ENCODE measurements at regions not wholly inside any gene's neighbourhood (a gene's known extent, or its start where the extent isn't known, plus 50 kb on each side); places are given as distances from the start of the nearest gene placed in this dataset.

DNA sequence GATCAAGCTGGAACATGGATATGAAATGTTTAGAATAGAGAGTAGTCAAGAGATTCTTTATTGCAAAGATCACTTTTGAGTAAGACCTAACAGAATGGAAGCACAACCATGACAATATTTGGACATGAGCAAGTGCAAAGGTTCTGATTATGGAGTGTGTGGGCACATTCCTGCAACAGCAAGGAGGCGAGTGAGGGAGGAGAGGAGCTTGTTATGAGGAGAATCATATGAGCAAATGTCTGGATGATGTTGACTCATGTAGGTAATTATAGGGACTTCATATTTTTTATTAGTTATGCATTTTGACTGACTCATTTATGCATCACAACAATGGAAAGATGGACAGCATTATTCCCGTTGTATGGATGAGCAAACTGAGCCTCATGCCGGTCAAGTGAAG, 100.8 kb upstream of the SLC35B3 start:
- Histone ChIP-seq H3K36me3 (ENCODE audit: control insufficient read depth, insufficient read depth, low read length) (no peaks in the 10 kb centered on the region), H3K4me3 (ENCODE audit: low read depth, low read length) (no peak overlapping the region), H3K4me1 (ENCODE audit: control insufficient read depth, insufficient read depth, low read length) (no peaks in the 10 kb centered on the region), H3K27me3 (ENCODE audit: control insufficient read depth, insufficient read depth, low read length) (no peaks in the 10 kb centered on the region), H3K9me3 (ENCODE audit: control insufficient read depth, insufficient read depth, low read length) (peaks cover 8% of the 10 kb centered on the region), H3K27ac (ENCODE audit: low read depth, low read length) (no peak overlapping the region)
- WGBS (ENCODE audit: insufficient coverage): no CpG with 5 or more reads among the region's 3 CpGs
- DNase-seq (ENCODE audit: low read depth in 4 of 6, low spot score in 6 of 6): no peak

DNA sequence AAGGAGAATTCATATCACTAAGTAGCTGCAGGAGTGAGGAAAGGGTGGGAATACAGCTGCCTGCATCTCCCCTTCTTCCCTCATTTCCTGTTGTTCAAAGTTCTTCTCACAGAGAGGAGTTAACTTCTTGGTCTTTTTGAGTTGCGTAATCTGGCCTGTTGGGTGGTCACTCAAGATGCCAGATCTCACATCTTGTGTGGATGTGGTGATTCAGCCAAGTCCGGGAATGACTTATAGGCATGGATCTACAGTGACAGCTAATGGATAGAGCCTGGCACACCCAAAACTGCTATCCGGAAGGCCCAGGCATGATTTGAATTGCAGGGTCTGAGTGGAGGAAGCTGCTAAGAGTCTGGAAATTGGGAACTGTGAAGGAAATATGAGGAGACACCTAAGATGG, 100.2 kb upstream of the SLC35B3 start:
- no peak overlapping the region for H3K4me3 ChIP-seq (ENCODE audit: low read depth, low read length)
- no peaks in the 10 kb centered on the region for H3K27me3 ChIP-seq (ENCODE audit: control insufficient read depth, insufficient read depth, low read length)
- no peak overlapping the region for H3K27ac ChIP-seq (ENCODE audit: low read depth, low read length)
- no peak for DNase-seq (ENCODE audit: low read depth in 4 of 6, low spot score in 6 of 6)
- peaks cover 7% of the 10 kb centered on the region for H3K9me3 ChIP-seq (ENCODE audit: control insufficient read depth, insufficient read depth, low read length)
- no peaks in the 10 kb centered on the region for H3K4me1 ChIP-seq (ENCODE audit: control insufficient read depth, insufficient read depth, low read length)
- 86% methylated on average over 2 of the region's 3 CpGs for WGBS (ENCODE audit: insufficient coverage)
- H3K36me3 ChIP-seq (ENCODE audit: control insufficient read depth, insufficient read depth, low read length): no peaks in the 10 kb centered on the region

DNA sequence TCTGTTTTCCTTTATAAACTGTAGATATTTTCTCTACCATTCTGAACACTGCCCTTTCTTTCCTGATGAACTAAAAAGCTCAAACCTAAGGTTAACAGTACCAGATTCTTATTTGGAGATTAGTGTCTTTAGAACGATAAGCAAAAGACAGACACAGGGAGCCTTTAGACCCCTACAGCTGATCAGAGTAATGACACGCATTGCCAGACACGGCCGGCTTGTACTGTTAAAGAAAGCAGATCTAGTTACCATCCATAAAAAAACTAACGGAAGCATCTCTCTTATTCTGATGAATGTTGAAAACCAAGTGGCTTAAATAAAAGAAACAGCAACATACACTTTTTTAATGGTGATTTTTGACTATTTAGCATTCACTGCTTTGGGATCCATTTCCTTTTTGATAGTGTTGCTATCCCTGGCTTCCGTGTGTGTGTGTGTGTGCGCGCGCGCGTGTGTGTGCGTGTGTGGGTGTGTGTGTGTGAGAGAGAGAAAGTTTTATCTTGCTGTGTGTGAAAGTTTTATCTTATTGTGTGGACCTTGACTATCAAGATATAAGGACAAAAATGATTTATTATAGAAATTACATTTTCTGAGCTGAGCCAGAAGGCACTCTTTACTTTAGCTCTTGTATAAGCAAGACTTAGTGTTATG, 95.6 kb upstream of the SLC35B3 start:
- Histone ChIP-seq H3K27me3 (ENCODE audit: control insufficient read depth, insufficient read depth, low read length) (no peaks in the 10 kb centered on the region), H3K4me3 (ENCODE audit: low read depth, low read length) (no peak overlapping the region), H3K36me3 (ENCODE audit: control insufficient read depth, insufficient read depth, low read length) (no peaks in the 10 kb centered on the region), H3K4me1 (ENCODE audit: control insufficient read depth, insufficient read depth, low read length) (no peaks in the 10 kb centered on the region), H3K27ac (ENCODE audit: low read depth, low read length) (no peak overlapping the region), H3K9me3 (ENCODE audit: control insufficient read depth, insufficient read depth, low read length) (peaks cover 2% of the 10 kb centered on the region)
- peak in 2 of 6 donors; percentile 9 to 54 for DNase-seq (ENCODE audit: low read depth in 4 of 6, low spot score in 6 of 6)
- WGBS (ENCODE audit: insufficient coverage): 100% methylated on average over 1 of the region's 12 CpGs

DNA sequence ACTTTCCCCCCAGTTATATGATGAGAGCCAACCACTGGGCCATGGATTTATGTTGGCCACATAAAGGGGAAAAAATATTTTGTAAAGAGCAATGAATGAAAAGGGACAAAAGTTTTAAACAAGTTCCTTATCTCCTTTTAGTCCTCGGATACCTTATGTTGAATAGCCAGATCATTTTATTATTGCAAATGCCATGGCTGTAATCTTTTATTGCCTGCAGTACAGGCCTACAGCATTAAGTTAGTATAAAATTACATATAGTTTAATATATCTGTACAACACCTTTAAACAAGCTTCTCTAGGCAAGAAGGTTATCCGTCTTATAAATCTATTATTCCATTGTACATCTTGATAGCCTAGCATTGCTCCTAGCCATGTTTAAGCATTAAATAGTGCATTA, 93.9 kb upstream of the SLC35B3 start:
- WGBS (ENCODE audit: insufficient coverage): no CpG with 5 or more reads among the region's 2 CpGs

DNA sequence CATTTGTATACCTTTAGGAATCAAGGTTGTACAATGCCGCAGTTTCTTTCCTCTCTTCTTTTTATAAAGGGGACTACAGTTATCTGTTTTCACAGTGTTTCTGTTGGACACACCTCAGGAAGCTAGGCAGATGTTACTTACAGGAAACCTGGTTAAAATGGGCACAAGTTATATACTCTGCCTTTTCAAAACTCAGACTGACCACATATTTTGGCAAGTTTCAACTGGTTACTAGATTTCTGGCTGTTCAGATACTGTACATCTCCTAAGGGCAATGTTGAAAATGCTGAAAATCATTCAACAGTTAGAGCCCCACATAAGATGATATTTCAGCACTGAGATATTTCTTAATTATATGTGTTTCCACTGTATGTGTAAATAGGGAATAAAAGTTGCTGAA, 92.5 kb upstream of the SLC35B3 start:
- no peaks in the 10 kb centered on the region for H3K36me3 ChIP-seq (ENCODE audit: control insufficient read depth, insufficient read depth, low read length)
- no peak for DNase-seq (ENCODE audit: low read depth in 4 of 6, low spot score in 6 of 6)
- no peaks in the 10 kb centered on the region for H3K4me1 ChIP-seq (ENCODE audit: control insufficient read depth, insufficient read depth, low read length)
- no peak overlapping the region for H3K4me3 ChIP-seq (ENCODE audit: low read depth, low read length)
- peaks cover 2% of the 10 kb centered on the region for H3K9me3 ChIP-seq (ENCODE audit: control insufficient read depth, insufficient read depth, low read length)
- WGBS (ENCODE audit: insufficient coverage): no CpG with 5 or more reads among the region's 1 CpG
- no peak overlapping the region for H3K27ac ChIP-seq (ENCODE audit: low read depth, low read length)
- H3K27me3 ChIP-seq (ENCODE audit: control insufficient read depth, insufficient read depth, low read length): no peaks in the 10 kb centered on the region

More for the DNA sequence above, 93.9 kb upstream of the SLC35B3 start:
- no peaks in the 10 kb centered on the region for H3K27me3 ChIP-seq (ENCODE audit: control insufficient read depth, insufficient read depth, low read length)
- no peak for DNase-seq (ENCODE audit: low read depth in 4 of 6, low spot score in 6 of 6)
- H3K4me3 ChIP-seq (ENCODE audit: low read depth, low read length): no peak overlapping the region
- no peaks in the 10 kb centered on the region for H3K4me1 ChIP-seq (ENCODE audit: control insufficient read depth, insufficient read depth, low read length)
- H3K36me3 ChIP-seq (ENCODE audit: control insufficient read depth, insufficient read depth, low read length): no peaks in the 10 kb centered on the region
- no peak overlapping the region for H3K27ac ChIP-seq (ENCODE audit: low read depth, low read length)
- peaks cover 2% of the 10 kb centered on the region for H3K9me3 ChIP-seq (ENCODE audit: control insufficient read depth, insufficient read depth, low read length)

DNA sequence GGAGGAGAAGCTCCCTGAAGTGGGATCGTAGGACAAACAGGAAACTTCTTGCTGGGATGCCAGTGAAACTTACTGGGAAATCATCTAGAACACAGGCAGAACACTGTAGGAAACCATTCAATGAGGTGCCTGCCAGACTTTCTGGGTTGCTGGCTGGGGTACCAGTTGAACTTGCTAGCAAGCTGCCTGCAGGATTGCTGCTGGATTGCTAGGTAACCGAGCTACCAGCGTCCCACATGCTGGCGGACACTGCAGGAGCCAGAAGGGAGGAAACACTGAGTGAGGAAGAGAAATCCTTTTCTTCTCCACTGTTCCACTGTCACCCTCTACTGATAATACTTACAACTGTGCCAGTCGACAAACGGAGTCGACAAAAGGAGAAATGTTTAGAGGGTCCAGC, 91.3 kb upstream of the SLC35B3 start:
- peak in 4 of 6 donors; percentile 5 to 56 (median 24) for DNase-seq (ENCODE audit: low read depth in 4 of 6, low spot score in 6 of 6)
- WGBS (ENCODE audit: insufficient coverage): 48% methylated on average over 2 of the region's 7 CpGs
- no peak overlapping the region for H3K27ac ChIP-seq (ENCODE audit: low read depth, low read length)
- H3K9me3 ChIP-seq (ENCODE audit: control insufficient read depth, insufficient read depth, low read length): no peaks in the 10 kb centered on the region
- no peaks in the 10 kb centered on the region for H3K27me3 ChIP-seq (ENCODE audit: control insufficient read depth, insufficient read depth, low read length)
- no peaks in the 10 kb centered on the region for H3K4me1 ChIP-seq (ENCODE audit: control insufficient read depth, insufficient read depth, low read length)
- H3K4me3 ChIP-seq (ENCODE audit: low read depth, low read length): no peak overlapping the region
- no peaks in the 10 kb centered on the region for H3K36me3 ChIP-seq (ENCODE audit: control insufficient read depth, insufficient read depth, low read length)

DNA sequence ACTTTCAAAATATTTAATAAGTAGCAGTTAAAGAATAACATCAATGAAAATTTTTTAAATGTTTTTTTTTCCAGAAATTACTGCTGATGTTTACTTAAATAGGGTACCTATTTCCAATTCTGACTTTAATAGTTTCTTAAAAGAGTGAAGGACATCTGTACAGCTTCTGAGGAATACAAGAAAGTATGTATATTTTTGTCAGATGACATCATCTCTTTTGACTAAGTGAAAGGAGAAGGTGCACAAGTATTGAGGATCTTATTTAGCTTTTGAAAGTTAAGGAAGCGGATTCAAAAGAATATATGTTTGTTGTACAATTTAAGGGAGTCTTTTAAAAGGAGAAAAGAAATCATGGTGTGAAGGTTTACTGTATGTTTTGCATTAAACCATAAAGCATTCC, 90.0 kb upstream of the SLC35B3 start:
- 100% methylated on average over 1 of the region's 1 CpG for WGBS (ENCODE audit: insufficient coverage)

DNA sequence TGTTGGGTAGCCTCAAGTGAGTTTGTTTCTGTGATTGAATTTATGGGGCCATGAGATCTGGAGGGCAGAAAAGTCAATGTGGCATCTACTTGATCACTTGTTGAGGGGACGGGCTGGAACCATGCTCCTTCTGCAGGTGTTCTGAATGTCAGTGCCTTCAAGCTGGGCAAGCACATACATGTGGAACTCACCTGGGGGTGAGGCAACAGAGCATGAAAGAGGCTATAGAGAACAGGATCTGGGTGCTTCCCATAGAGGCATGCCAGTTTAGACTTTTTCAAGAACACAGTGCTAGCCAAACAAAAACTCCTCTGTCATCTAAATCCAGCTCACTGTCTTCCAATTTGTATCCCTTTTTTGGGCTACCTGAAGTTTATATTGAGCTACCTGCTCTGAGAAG, 77.8 kb upstream of the SLC35B3 start:
- Histone ChIP-seq H3K4me1 (ENCODE audit: control insufficient read depth, insufficient read depth, low read length) (no peaks in the 10 kb centered on the region), H3K27me3 (ENCODE audit: control insufficient read depth, insufficient read depth, low read length) (no peaks in the 10 kb centered on the region), H3K27ac (ENCODE audit: low read depth, low read length) (no peak overlapping the region), H3K9me3 (ENCODE audit: control insufficient read depth, insufficient read depth, low read length) (no peaks in the 10 kb centered on the region), H3K4me3 (ENCODE audit: low read depth, low read length) (no peak overlapping the region), H3K36me3 (ENCODE audit: control insufficient read depth, insufficient read depth, low read length) (no peaks in the 10 kb centered on the region)
- 90% methylated on average over 1 of the region's 1 CpG for WGBS (ENCODE audit: insufficient coverage)
- DNase-seq (ENCODE audit: low read depth in 4 of 6, low spot score in 6 of 6): no peak

More for the DNA sequence above, 90.0 kb upstream of the SLC35B3 start:
- no peaks in the 10 kb centered on the region for H3K4me1 ChIP-seq (ENCODE audit: control insufficient read depth, insufficient read depth, low read length)
- H3K36me3 ChIP-seq (ENCODE audit: control insufficient read depth, insufficient read depth, low read length): no peaks in the 10 kb centered on the region
- H3K27ac ChIP-seq (ENCODE audit: low read depth, low read length): no peak overlapping the region
- H3K9me3 ChIP-seq (ENCODE audit: control insufficient read depth, insufficient read depth, low read length): no peaks in the 10 kb centered on the region
- H3K27me3 ChIP-seq (ENCODE audit: control insufficient read depth, insufficient read depth, low read length): no peaks in the 10 kb centered on the region
- no peak overlapping the region for H3K4me3 ChIP-seq (ENCODE audit: low read depth, low read length)
- no peak for DNase-seq (ENCODE audit: low read depth in 4 of 6, low spot score in 6 of 6)

DNA sequence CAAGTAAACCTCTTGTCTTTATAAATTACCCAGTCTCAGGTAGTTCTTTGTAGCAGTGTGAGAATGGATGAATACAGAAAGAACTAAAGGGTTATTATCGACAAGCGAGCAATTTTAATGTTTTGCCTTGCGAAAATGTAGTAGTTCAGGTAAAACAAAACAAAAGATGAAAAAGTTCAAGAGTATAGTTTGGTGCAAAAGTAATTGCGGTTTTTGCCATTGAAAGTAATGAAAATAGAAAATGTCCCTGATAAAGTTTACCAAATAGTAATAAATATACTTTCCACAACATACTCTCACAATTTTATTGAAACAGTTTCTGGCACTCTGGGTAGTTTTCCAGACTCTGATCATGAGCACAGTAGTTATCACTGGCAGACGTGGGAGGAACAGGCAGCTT, 71.9 kb upstream of the SLC35B3 start:
- DNase-seq (ENCODE audit: low read depth in 4 of 6, low spot score in 6 of 6): no peak
- no peaks in the 10 kb centered on the region for H3K27me3 ChIP-seq (ENCODE audit: control insufficient read depth, insufficient read depth, low read length)
- H3K4me3 ChIP-seq (ENCODE audit: low read depth, low read length): no peak overlapping the region
- no peak overlapping the region for H3K27ac ChIP-seq (ENCODE audit: low read depth, low read length)
- no peaks in the 10 kb centered on the region for H3K4me1 ChIP-seq (ENCODE audit: control insufficient read depth, insufficient read depth, low read length)
- no peaks in the 10 kb centered on the region for H3K36me3 ChIP-seq (ENCODE audit: control insufficient read depth, insufficient read depth, low read length)
- no peaks in the 10 kb centered on the region for H3K9me3 ChIP-seq (ENCODE audit: control insufficient read depth, insufficient read depth, low read length)
- 88% methylated on average over 2 of the region's 5 CpGs for WGBS (ENCODE audit: insufficient coverage)

DNA sequence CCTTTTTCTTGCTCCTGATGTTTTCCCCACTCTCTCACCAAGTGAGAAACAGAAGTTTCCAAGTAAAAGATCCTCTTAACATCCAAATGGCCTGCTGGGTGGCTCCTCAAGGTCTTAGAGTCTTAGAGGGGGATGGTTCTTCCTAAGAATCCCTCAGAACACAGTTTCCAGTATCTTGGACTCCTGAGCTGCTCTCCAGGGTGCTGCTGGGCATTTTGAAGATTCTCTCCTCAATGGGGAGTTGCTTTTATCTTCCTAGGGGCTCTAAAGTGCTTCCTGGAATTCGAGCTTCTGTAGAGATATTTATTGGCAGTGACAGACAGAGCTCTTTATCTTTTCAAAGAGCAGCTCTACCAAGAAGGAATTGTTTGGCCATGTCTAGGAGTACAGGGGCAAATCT, 70.8 kb upstream of the SLC35B3 start:
- Histone ChIP-seq H3K4me3 (ENCODE audit: low read depth, low read length) (no peak overlapping the region), H3K36me3 (ENCODE audit: control insufficient read depth, insufficient read depth, low read length) (no peaks in the 10 kb centered on the region), H3K4me1 (ENCODE audit: control insufficient read depth, insufficient read depth, low read length) (no peaks in the 10 kb centered on the region), H3K9me3 (ENCODE audit: control insufficient read depth, insufficient read depth, low read length) (no peaks in the 10 kb centered on the region), H3K27ac (ENCODE audit: low read depth, low read length) (no peak overlapping the region), H3K27me3 (ENCODE audit: control insufficient read depth, insufficient read depth, low read length) (no peaks in the 10 kb centered on the region)
- no peak for DNase-seq (ENCODE audit: low read depth in 4 of 6, low spot score in 6 of 6)
- no CpG with 5 or more reads among the region's 1 CpG for WGBS (ENCODE audit: insufficient coverage)

Data from spinal cord (tissue), 9 donors.